Fibroblast of the aortic adventitia (primary cell): ENCODE measurements at regions not wholly inside any gene's neighbourhood (a gene's known extent, or its start where the extent isn't known, plus 50 kb on each side); places are given as distances from the start of the nearest gene placed in this dataset.

Source experiments
- DNase-seq: peaks from one replicate; pipeline ENCODE4 v3.0.0-alpha.2; 2010; ENCODE audit warnings: low read depth
- H3K4me3 ChIP-seq: 2 replicates; pipeline ENCODE4 v1.5.1; 2011; ENCODE audit warnings: low read depth, mild to moderate bottlenecking, control low read depth, low read length, moderate library complexity
- CTCF ChIP-seq: IDR thresholded peaks from 2 replicates; pipeline ENCODE4 v1.5.1; 2011; ENCODE audit warnings: mild to moderate bottlenecking, low read length, control low read depth, inconsistent platforms; ENCODE audit not compliant: insufficient read depth

- DNase-seq, result no peak
- TF ChIP-seq CTCF, result no peak
- no peak overlapping the region for H3K4me3 ChIP-seq
These were observed 153.9 kb downstream of the ZNF518B start for GRCh38 chr4:10303291-10303690.

GRCh38 chr4:10302096-10302495, 155.1 kb downstream of the ZNF518B start:
- no peak for TF ChIP-seq CTCF
- DNase-seq, result no peak
- no peak overlapping the region for H3K4me3 ChIP-seq

- DNase-seq, result peak; percentile 28
These were observed 157.6 kb downstream of the ZNF518B start for GRCh38 chr4:10299601-10300000.

GRCh38 chr4:10298681-10299080, 158.5 kb downstream of the ZNF518B start:
- no peak for DNase-seq
- TF ChIP-seq CTCF, result no peak
- H3K4me3 ChIP-seq, result no peak overlapping the region

More at GRCh38 chr4:10299601-10300000, 157.6 kb downstream of the ZNF518B start:
- H3K4me3 ChIP-seq, result no peak overlapping the region
- no peak for TF ChIP-seq CTCF

GRCh38 chr4:10296730-10297129, 160.5 kb downstream of the ZNF518B start:
- TF ChIP-seq CTCF, result no peak
- no peak overlapping the region for H3K4me3 ChIP-seq
- DNase-seq, result peak; percentile 57

GRCh38 chr4:10295301-10295700, 161.9 kb downstream of the ZNF518B start:
- DNase-seq, result no peak
- H3K4me3 ChIP-seq, result no peak overlapping the region
- no peak for TF ChIP-seq CTCF

- H3K4me3 ChIP-seq, result no peak overlapping the region
- no peak for TF ChIP-seq CTCF
- DNase-seq, result no peak
These were observed 167.7 kb downstream of the ZNF518B start for GRCh38 chr4:10289538-10289906.
